HEK293T (cell line): ENCODE measurements at regions not wholly inside any gene's neighbourhood (a gene's known extent, or its start where the extent isn't known, plus 50 kb on each side); places are given as distances from the start of the nearest gene placed in this dataset.

Source experiments
- ELF4 ChIP-seq: fragments of 450-650 bp; IDR thresholded peaks from 2 replicates; pipeline ENCODE4 v1.6.1; 2017; ENCODE audit warnings: antibody characterized with exemption
- FOXA1 ChIP-seq: fragments of 450-650 bp; IDR thresholded peaks from 2 replicates; pipeline ENCODE4 v1.6.1; 2016; ENCODE audit warnings: mild to moderate bottlenecking
- FOXK2 ChIP-seq: fragments of 450-650 bp; IDR thresholded peaks from 2 replicates; pipeline ENCODE4 v1.6.1; 2016; ENCODE audit warnings: mild to moderate bottlenecking
- ZNF384 ChIP-seq: fragments of 450-650 bp; IDR thresholded peaks from 2 replicates; pipeline ENCODE4 v1.6.1; 2016

DNA sequence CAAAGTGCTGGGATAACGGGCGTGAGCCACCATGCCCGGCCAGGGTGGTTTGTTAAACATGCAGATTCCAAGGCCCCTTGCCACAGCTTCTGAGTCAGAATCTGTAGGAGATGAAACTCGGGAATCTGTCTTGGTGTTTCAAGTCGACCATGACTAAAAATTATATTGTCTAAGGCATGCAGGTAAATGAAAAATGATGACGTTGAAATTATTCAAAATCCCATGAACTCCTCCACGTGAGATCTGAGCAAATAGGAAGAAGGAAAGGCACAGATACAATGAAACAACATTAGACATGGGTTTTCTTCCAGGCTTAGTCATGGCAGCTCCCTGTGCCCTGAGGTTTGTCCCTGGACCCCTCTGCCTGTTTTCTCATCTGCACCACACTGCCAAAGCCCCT, 172.0 kb upstream of the CMC1 start:
- no peak for TF ChIP-seq FOXK2
- no peak for TF ChIP-seq ZNF384
- TF ChIP-seq ELF4 = no peak
- TF ChIP-seq FOXA1 = no peak
